A549 (cell line): ENCODE measurements at regions not wholly inside any gene's neighbourhood (a gene's known extent, or its start where the extent isn't known, plus 50 kb on each side); places are given as distances from the start of the nearest gene placed in this dataset.

Source experiments
- BHLHE40 ChIP-seq: IDR thresholded peaks from 2 replicates; pipeline ENCODE4 v1.6.1; 2012; ENCODE audit warnings: low read depth, low read length, inconsistent platforms
- CTCF ChIP-seq: fragments of >200 bp; sonication (Bioruptor Twin); formaldehyde crosslinking; IDR thresholded peaks from 3 replicates; pipeline ENCODE4 v1.5.1; 2016
- NR3C1 ChIP-seq: fragments of >200 bp; sonication (Bioruptor Twin); formaldehyde crosslinking; IDR thresholded peaks from 3 replicates; pipeline ENCODE4 v1.6.1; 2017
- POLR2A ChIP-seq: IDR thresholded peaks from 2 replicates; pipeline ENCODE4 v1.6.1; 2012; ENCODE audit warnings: mild to moderate bottlenecking, low read length
- TF ChIP-seq, protein P1 (sequence below): fragments of 200-600 bp; sonication (generic); IDR thresholded peaks from 2 replicates; pipeline ENCODE4 v1.6.1; 2016; ENCODE audit warnings: antibody characterized with exemption, mild to moderate bottlenecking, moderate library complexity
- TF ChIP-seq, protein P2 (sequence below): fragments of 250-450 bp; sonication (Bioruptor Pico); IDR thresholded peaks from 2 replicates; pipeline ENCODE4 v1.5.0; 2021; ENCODE audit warnings: mild to moderate bottlenecking, moderate library complexity, borderline replicate concordance
- TF ChIP-seq, protein P3 (sequence below): fragments of >200 bp; sonication (Bioruptor Twin); formaldehyde crosslinking; IDR thresholded peaks from 3 replicates; pipeline ENCODE4 v1.6.1; 2016

GRCh38 chr2:419687-420317, 131.9 kb upstream of the ALKAL2 start:
- TF ChIP-seq, protein P1, sequence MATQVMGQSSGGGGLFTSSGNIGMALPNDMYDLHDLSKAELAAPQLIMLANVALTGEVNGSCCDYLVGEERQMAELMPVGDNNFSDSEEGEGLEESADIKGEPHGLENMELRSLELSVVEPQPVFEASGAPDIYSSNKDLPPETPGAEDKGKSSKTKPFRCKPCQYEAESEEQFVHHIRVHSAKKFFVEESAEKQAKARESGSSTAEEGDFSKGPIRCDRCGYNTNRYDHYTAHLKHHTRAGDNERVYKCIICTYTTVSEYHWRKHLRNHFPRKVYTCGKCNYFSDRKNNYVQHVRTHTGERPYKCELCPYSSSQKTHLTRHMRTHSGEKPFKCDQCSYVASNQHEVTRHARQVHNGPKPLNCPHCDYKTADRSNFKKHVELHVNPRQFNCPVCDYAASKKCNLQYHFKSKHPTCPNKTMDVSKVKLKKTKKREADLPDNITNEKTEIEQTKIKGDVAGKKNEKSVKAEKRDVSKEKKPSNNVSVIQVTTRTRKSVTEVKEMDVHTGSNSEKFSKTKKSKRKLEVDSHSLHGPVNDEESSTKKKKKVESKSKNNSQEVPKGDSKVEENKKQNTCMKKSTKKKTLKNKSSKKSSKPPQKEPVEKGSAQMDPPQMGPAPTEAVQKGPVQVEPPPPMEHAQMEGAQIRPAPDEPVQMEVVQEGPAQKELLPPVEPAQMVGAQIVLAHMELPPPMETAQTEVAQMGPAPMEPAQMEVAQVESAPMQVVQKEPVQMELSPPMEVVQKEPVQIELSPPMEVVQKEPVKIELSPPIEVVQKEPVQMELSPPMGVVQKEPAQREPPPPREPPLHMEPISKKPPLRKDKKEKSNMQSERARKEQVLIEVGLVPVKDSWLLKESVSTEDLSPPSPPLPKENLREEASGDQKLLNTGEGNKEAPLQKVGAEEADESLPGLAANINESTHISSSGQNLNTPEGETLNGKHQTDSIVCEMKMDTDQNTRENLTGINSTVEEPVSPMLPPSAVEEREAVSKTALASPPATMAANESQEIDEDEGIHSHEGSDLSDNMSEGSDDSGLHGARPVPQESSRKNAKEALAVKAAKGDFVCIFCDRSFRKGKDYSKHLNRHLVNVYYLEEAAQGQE: no peak
- TF ChIP-seq, protein P2, sequence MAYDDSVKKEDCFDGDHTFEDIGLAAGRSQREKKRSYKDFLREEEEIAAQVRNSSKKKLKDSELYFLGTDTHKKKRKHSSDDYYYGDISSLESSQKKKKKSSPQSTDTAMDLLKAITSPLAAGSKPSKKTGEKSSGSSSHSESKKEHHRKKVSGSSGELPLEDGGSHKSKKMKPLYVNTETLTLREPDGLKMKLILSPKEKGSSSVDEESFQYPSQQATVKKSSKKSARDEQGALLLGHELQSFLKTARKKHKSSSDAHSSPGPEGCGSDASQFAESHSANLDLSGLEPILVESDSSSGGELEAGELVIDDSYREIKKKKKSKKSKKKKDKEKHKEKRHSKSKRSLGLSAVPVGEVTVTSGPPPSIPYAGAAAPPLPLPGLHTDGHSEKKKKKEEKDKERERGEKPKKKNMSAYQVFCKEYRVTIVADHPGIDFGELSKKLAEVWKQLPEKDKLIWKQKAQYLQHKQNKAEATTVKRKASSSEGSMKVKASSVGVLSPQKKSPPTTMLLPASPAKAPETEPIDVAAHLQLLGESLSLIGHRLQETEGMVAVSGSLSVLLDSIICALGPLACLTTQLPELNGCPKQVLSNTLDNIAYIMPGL (CRISPR knock-in tag): no peak
- TF ChIP-seq BHLHE40 (no peak), POLR2A (no peak), CTCF (no peak), NR3C1 (no peak)
- TF ChIP-seq, protein P3, sequence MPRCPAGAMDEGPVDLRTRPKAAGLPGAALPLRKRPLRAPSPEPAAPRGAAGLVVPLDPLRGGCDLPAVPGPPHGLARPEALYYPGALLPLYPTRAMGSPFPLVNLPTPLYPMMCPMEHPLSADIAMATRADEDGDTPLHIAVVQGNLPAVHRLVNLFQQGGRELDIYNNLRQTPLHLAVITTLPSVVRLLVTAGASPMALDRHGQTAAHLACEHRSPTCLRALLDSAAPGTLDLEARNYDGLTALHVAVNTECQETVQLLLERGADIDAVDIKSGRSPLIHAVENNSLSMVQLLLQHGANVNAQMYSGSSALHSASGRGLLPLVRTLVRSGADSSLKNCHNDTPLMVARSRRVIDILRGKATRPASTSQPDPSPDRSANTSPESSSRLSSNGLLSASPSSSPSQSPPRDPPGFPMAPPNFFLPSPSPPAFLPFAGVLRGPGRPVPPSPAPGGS: no peak
